Vagina (tissue), 2 donors: ENCODE measurements at regions not wholly inside any gene's neighbourhood (a gene's known extent, or its start where the extent isn't known, plus 50 kb on each side); places are given as distances from the start of the nearest gene placed in this dataset.

Experiments used
- CTCF ChIP-seq, 3 experiments: fragments of 450-650 bp in 2 of 3; fragments of 200-600 bp in 1 of 3; sonication (generic) in 1 of 3; IDR thresholded peaks; one replicate each; pipeline ENCODE4 v1.5.1; 2017 to 2019; ENCODE audit warnings: antibody characterized with exemption in 3 of 3, mild to moderate bottlenecking in 2 of 3, moderate library complexity in 2 of 3
- POLR2A ChIP-seq, 2 donors: fragments of 450-650 bp; IDR thresholded peaks; one replicate each; pipeline ENCODE4 v1.6.1; 2017; ENCODE audit warnings: antibody characterized with exemption in 2 of 2, mild to moderate bottlenecking in 2 of 2, moderate library complexity in 2 of 2

- TF ChIP-seq POLR2A (IDR thresholded peaks at IDR 0.05), result no peak
- no peak for TF ChIP-seq CTCF (IDR thresholded peaks at IDR 0.05)
Measured at GRCh38 chr18:39774957-39775598, 2180.0 kb upstream of the PIK3C3 start.
